Fibroblast of mammary gland (primary cell): ENCODE measurements at regions not wholly inside any gene's neighbourhood (a gene's known extent, or its start where the extent isn't known, plus 50 kb on each side); places are given as distances from the start of the nearest gene placed in this dataset.
"Not testable (repeated sequence)": the region's sequence is repeated elsewhere in the genome, so short reads cannot be mapped to it uniquely, and the experiment has no call there.

Experiments used
- DNase-seq: peaks from one replicate; pipeline ENCODE4 v3.0.0-alpha.2; 2010; ENCODE audit warnings: low read depth
- H3K4me3 ChIP-seq: 2 replicates; pipeline ENCODE4 v1.5.1; 2011; ENCODE audit warnings: low read depth, mild to moderate bottlenecking, low read length, moderate library complexity; ENCODE audit not compliant: control insufficient read depth
- CTCF ChIP-seq: conservative IDR thresholded peaks from 2 replicates; pipeline ENCODE4 v1.5.1; 2011; ENCODE audit warnings: low read depth, low read length, inconsistent platforms; ENCODE audit not compliant: control insufficient read depth, insufficient read depth

GRCh38 chr7:124187962-124188361 lies 155.1 kb upstream of the TMEM229A start:
- no peak overlapping the region for H3K4me3 ChIP-seq
- DNase-seq = no peak
- TF ChIP-seq CTCF = no peak

GRCh38 chr7:124183649-124184048 lies 150.8 kb upstream of the TMEM229A start:
- no peak for DNase-seq
- no peak for TF ChIP-seq CTCF
- H3K4me3 ChIP-seq = no peak overlapping the region

- H3K4me3 ChIP-seq = no peak overlapping the region
- no peak for TF ChIP-seq CTCF
- no peak for DNase-seq
Observed at GRCh38 chr7:124179641-124180040, 146.8 kb upstream of the TMEM229A start.

- TF ChIP-seq CTCF = no peak
- no peak for DNase-seq
- no peak overlapping the region for H3K4me3 ChIP-seq
Observed at GRCh38 chr7:124177891-124178290, 145.0 kb upstream of the TMEM229A start.

- DNase-seq, H3K4me3 ChIP-seq: not testable (repeated sequence)
Observed at GRCh38 chr7:124171812-124172211, 138.9 kb upstream of the TMEM229A start.

GRCh38 chr7:124171068-124171467 lies 138.2 kb upstream of the TMEM229A start:
- no peak overlapping the region for H3K4me3 ChIP-seq
- no peak for DNase-seq
- no peak for TF ChIP-seq CTCF

GRCh38 chr7:124168616-124169015 lies 135.7 kb upstream of the TMEM229A start:
- DNase-seq = no peak
- TF ChIP-seq CTCF = no peak
- no peak overlapping the region for H3K4me3 ChIP-seq
